Left renal cortex interstitium (tissue), 4 donors: ENCODE measurements at regions not wholly inside any gene's neighbourhood (a gene's known extent, or its start where the extent isn't known, plus 50 kb on each side); places are given as distances from the start of the nearest gene placed in this dataset.
"Not testable (repeated sequence)": the region's sequence is repeated elsewhere in the genome, so short reads cannot be mapped to it uniquely, and the experiment has no call there.

ENCODE experiments used
- DNase-seq, 4 donors: peaks; one replicate each; pipeline ENCODE4 v3.0.0-alpha.2; 2013; ENCODE audit warnings: low read depth in 4 of 4, low spot score in 2 of 4, missing footprints in 1 of 4

DNA sequence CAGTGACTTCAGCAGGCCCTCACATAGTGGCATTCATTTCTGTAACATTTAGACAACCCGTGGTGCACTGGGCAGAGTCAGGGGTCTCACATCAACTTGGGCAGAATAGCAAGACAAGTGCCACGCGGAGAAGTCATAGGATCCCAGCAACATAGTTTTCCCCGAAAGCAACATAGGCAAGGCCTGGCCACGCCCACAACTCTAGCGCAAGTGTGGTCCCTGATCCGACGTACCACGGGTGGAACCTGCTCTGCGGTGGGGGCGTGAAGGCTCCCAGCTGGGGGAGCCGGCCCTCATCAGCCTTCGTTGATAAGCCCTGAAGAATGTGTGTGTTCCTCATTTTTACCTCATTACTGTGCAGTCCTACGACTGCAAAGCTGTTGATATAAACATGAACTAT lies 261.2 kb downstream of the EIPR1 start:
- DNase-seq: no peak

DNA sequence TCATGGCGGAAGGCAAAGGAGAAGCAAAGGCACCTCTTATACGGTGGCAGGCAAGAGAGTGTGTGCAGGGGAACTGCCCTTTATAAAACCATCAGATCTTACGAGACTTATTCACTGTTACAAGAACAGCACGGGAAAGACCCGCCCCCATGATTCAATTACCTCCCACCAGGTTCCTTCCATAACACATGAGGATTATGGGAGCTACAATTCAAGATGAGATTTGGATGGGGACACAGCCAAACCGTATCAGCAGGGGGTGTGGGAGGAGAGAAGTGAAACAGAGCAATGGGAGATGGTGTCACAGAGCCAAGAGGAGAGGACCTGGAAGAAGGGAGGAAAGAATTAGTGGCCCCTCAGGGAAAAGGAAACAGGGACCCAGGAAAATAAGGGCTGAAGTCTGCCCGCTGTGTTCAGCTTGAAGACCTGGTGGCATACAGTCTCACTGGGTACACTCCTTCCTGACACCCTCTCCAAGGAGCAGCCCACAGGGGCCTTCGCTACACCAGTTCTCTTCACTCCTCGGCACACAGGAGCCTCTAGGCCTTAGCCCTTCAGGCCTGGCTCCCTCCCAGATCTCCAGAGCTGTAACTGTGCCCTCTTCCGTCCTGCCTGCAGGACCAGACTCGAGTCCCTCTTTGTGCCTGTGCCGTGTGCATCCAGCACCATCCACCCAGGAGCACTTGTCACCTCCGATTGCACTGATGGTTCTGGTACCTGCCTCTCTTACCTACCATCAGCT lies 262.1 kb downstream of the EIPR1 start:
- DNase-seq: no peak

DNA sequence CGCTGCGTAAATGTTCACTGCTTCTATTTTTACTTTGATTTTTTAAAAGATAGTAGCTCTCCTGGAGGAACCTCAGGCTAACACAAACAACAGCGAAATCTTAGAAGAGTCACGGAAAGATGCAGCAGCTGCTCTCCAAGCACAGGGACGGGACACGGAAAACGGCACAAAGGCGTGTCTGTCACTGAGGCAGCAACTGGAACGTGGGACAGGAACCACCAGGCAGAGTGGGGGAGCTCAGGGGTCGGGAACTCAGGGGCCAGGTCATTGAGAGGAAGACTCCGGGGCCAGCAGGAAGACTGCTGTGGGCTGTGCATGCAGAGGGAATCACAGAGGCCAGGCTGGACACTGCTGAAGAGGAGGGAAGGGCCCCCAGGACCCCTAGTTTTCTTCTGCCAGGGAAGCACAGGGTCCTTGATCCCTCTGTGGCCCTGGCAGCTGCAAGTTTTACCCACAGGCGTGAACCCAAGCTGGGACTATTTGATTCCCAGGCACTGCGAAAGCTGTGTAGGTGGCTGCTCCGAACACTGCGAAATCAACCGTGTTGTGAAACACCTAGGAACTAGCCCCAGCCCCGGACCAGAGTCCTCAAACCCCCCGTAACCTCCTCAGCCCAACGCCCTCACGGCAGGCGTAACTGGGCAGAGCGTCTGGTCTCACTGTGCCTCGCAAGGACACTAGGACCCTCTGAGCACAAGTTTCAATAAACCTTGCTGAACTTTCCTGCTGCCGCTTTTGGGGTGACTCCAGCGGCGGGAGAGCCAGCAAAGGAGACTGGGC lies 263.0 kb downstream of the EIPR1 start:
- no peak for DNase-seq

DNA sequence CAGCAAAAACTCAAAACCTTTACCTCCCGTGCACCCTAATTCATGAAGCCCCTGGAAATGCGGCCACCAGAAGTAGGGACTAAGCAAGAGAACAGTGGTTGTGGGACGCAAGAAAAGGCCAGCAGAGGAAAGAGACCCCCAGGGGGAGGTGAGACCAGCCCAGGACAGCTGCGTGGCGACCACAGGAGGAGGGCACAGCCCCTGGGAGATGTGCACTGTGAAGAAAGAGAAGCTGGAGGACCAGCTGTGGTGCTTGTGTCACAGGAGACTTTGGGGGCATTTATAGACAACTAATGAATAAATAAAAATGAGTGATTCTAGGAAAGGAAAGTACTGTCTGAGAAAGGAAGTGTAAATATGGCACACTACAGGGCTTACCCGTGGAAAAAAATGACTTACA lies 263.8 kb downstream of the EIPR1 start:
- DNase-seq: no peak

DNA sequence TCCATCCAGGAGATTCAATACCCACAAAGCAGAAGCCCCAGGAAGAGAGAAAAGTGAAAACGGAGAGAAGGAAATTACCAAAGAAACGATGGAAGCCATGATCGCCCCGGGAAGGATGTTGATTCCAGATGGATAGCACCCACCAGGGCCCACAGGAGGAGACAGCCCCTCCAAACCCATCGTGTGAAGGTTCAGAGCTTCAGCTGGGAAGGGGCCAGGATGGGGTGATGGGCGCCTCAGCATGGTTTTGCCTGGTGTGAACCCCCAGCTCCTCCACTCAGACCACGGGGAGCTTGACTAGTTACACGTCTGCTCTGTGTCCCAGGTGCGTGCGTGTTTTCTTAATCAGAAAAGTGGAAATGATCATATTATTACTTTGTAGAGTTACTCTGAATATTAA lies 264.5 kb downstream of the EIPR1 start:
- DNase-seq: no peak

DNA sequence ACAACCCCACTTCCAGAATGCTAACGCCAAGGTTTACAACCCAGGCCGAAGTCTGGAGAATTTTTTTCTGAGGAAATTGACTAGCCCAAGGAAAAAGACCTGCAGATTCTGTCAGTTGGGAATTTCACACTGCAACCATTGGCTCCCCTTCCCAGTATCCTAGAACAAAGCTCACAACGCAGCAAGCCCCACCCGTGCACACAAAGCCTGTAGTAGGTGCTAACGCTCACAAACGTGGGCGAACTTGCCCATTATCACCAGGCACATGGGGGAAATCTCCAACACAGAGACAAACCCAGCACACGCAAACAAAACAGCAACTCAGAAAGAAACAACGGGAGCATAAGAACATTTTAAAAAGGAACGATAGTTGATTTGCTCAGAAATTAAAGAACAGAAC lies 265.1 kb downstream of the EIPR1 start:
- no peak for DNase-seq

DNA sequence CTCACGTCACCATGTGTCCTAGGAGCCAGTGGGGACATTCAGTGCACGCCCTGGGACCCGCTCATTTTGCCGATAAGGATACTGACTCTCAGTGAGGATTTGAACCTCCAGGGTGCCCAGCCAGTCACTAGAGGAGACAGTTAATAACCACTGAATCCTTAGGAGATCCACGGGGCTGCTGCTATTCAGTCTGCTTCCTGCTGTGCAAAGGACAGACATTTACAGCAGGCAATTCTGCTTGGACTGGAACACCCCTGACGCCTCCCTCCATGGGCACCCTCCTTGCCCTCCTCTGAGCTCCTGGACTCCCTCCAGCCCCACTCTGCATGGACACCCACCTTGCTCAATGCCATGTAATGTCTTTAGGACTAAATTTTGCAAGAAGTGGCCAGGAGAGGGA lies 265.5 kb downstream of the EIPR1 start:
- no peak for DNase-seq

DNA sequence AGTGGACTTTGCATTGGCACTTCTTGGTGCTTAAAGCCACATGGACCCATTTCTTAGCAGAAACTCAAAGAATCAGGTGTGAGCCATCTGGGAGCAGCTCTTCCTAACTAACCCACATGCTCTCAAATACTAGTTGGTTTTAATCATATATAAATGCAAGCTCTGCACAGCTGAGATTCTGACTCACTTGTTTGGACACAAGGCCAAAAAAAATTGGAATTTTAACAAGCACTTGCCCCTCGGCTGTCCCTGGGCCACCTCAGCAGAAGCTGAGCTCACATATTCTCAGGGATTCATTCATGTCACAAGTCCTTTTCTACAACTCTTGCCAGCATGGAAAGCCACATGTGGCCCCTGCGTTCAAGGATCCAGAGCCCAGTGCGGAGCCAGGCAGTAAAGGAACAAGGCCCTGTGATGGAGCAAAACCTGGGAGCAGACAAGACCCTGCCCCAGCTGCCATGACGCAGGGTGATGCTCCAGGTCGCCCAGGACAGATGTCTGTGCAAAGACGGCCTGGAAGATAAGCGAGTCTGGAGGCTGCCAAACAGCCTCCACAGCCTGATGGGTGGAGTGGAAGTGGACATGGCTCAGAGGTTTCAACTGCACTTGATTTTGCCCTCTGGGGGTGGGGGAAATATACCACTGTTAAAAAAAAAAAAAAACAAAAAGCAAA lies 266.5 kb downstream of the EIPR1 start:
- DNase-seq: no peak

DNA sequence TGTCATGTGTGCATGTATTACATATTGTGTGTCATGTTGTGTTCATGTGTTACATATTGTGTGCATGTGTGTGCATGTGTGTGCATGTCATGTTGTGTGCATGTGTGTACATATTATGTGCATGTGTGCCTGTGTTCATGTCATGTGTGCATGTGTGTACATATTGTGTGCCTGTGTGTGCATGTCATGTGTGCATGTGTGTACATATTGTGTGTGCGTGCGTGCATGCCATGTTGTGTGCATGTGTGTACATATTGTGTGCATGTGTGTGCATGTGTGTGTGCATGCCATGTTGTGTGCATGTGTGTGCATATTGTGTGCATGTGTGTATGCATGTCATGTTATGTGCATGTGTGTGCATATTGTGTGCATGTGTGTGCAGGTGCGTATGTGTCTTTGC lies 267.1 kb downstream of the EIPR1 start:
- DNase-seq: no peak

DNA sequence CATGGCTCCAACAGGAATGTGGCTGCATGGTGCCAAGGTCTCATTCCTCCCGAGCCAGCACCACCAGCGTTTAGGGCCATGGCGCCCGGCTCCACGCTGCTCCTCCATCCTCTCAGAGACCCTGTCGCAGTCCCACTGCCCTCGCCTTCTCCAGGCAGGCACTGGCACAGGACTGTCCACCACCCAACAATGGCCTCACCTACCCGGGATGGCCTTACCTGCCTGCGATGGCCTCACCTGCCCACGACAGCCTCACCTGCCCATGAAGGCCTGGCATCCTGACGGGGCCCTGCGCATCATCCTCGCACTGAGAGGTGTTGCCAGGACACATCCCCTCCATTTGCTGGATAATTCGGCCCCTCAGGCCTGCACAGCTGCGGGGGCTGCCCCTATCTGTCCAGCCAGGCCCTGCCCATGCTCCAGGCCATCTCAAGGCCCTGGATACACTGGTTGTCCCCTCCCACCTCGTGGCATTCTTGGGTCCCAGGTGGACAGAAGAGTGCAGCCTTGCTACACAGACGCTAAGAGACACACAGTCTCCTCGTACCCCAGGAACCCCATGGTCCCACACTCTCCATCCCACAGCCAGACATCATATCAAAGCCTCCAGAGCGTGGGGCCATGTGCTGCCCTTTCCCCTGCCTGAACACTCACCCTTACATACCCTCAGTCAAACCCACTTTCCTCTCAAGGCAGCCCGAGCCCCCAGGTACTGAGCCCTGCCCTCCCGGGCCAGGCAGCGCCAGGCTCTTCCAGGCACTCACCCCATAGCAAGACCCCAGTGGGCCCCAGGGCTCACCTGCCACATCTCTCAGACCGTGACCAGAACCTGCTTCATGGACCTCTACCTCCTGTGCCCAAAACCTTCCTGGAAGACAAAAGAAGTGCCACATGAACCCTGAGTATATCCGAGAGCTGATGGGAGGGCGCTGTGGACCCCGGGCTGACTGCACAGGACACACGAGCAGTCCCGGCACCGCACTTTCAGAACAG lies 268.6 kb downstream of the EIPR1 start:
- no peak for DNase-seq

DNA sequence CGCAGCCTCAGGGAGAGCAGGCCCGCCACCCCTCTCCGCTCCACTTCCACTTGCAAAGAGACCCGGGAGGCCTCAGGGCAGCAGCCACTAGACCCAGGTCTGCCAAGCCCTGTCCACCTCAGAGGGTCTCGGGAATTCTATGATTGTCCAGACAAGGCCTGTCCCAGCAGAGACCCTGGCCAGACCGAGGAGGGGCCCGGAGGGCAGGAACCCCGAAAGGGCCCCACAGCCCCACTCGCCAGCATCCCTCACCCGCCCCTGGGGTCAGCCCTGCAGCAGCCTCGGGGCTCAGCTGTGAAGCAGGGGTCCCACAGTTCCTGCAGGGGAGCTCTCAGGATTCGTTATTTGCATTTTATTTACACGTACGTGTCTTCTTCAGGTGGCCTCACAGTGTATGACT lies 269.5 kb downstream of the EIPR1 start:
- DNase-seq: no peak

DNA sequence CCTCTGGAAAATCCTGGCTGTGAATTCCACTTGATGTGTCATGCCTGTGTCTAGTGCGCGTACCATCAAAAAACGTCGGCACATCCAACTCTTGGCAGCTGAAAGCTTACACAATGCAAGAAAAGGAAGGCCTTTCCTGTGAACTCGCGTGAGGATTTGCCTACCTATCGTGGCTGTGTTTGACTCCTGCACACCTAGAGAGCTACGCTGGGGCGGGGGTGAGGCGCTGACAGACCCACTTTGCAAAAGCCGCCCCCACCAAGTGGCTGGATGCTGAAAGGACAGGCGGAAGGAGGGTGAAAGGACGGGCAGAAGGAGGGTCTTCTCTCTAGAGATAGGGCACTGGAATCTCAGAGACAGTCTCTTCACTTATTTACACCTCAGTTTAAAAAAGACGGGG lies 270.1 kb downstream of the EIPR1 start:
- no peak for DNase-seq

DNA sequence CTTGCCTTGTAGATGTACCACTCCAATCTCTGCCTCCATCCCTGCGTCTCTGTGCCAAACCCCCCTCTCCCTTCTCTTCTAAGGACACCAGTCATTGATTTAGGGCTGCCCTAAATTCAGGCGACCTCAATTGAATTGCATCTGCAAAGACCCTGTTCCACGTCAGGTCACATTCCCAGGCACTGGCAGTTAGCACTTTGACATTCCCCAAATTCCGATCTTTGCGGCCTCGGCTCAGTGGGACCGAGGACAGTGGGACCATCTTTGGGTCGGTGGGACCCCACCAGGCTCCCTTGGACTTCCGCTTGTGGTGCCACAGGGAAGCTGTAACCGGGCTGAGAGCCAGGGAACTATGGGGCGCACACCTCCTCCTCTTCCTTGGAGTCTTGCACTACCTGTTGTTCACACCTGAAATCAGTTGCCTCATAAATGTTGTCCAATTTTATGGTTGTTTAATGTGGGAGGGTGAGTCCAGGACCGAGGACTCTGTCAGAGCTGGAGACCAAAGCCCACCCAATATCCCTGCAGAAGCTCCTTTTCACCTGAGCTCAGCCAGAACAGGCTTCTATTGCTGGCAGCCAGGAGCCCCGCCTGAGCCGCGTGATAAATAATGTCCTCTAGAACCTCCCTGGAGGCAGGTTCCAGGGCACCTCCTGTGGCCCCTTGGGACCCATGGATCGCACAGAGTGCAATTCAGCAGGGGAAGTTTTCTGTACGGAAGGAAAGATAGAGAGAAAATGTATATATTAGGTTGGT lies 271.6 kb downstream of the EIPR1 start:
- DNase-seq: no peak

DNA sequence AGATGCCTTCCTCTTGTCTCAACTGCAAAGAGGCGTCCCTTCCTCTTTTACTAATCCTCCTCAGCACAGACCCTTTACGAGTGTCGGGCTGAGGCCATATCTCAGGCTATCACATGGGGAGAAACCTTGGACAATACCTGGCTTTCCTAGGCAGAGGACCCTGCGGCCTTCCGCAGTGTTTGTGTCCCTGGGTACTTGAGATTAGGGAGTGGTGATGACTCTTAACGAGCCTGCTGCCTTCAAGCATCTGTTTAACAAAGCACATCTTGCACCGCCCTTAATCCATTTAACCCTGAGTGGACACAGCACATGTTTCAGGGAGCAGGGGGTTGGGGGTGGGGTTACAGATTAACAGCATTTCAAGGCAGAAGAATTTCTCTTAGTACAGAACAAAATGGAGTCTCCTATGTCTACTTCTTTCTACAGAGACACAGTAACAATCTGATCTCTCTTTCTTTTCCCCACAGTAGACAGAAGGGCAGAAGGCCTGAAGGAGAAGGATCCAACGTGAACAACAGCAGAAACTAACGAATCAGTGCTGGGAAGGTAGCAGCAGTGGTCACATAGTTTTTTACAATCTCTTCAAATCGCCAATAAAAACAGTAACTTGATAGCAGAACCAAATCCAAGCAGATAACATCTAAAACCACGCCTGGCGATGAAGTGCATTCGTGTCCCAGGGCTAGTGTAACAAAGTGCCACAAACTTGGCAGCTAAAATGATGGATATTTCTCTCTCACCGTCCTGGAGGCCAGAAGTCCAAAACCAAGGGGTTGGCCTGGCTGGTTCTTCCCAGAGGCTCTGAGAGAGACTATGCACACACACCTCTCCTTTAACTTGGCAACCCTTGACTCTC lies 272.4 kb downstream of the EIPR1 start:
- not testable (repeated sequence) for DNase-seq

DNA sequence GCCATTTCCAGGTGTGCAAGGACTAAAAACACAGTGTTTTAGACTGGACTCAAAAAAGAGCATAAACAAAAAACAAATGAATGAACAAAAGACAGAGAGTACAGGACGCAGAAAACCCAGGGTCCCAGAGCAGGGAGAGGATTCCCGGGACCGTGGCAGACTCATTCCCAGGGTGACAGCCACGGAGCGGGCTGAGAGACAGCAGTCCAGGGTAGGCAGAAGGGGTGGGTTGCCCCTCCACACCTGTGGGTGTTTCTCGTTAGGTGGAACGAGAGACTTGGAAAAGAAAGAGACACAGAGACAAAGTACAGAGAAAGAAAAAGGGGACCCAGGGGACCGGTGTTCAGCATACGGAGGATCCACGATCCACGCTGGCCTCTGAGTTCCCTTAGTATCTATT lies 273.4 kb downstream of the EIPR1 start:
- no peak for DNase-seq

DNA sequence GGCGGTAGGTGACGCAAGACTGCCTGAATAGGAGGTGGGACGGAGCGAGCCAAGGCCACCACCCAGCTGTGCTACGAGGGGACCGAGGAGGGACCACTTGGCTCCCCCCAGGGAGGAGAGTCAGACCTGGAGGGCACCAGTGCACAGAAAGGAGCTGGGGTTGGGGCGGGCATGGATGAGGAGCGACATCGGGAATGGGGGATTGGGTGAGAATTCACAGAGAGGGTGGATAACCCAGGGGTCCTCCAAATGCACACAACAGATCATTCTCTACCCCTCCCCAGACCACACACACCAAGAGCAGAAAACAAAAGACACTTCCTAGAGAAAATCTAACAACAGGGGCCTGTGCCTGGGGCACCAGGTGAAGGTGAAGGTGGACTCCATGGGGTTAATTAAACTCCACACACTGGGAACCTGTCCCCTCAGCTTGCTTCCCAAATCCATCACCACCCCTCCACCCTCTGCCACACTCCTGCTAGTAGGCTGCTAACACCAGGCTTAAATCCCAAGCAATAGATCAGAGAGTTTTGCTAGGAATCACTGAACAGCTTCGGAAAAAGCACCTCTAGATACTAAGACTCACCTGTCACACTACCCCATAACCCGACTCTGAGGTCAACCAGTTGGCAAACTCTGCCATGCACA lies 274.6 kb downstream of the EIPR1 start:
- no peak for DNase-seq

DNA sequence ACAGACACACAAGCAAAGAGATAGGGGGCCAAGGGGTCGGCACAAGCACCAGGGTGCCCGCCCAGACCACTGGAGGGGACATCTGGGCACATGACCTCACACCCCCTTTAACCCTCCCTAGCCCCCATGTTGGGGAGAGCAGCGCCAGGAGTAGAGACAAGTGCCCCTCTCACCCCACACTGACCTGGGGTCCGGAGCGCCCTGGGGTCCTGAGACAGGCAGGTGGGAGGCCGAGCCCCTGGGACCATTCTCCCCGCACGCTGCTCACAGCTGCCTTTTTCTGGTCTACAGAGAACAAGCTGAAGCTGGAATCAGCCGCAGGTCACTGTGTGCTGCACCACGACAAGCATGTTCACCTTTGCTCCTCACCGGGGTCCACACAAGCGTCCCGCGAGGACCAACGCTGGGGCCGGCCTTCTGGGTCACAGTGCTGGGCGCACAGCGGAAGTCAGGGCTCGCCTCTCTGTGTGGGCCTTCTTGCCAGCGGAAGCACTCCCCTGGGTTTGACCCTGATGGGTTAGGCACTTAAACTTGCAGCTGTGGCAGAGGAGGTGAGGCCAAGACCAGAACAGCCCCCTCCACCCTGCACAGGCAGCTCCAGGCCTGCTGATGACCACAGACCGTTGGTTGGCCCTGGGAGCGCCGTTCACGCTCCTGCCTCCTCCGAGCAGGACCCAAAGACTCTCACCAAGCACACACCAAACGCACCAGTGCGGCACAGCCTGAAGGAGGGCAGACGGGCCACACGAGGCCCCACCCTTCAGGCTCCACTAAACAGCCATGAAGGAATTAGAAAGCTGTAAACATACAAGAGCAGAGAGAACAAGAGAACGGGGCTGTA lies 275.3 kb downstream of the EIPR1 start:
- no peak for DNase-seq
